GM21390 (cell line): ENCODE measurements at regions not wholly inside any gene's neighbourhood (a gene's known extent, or its start where the extent isn't known, plus 50 kb on each side); places are given as distances from the start of the nearest gene placed in this dataset.

Source experiments
- ATAC-seq: cut with Tn5 transposase; IDR thresholded peaks from one replicate; pipeline ENCODE4 v1.9.1; 2021; ENCODE audit not compliant: unreplicated experiment

- no peak for ATAC-seq
These were observed 264.9 kb downstream of the HIVEP2 start for GRCh38 chr6:142679907-142680700.

GRCh38 chr6:142681099-142681498 lies 263.9 kb downstream of the HIVEP2 start:
- ATAC-seq: no peak

- no peak for ATAC-seq
These were observed 262.0 kb downstream of the HIVEP2 start for GRCh38 chr6:142682985-142683384.

GRCh38 chr6:142683714-142684141 lies 261.2 kb downstream of the HIVEP2 start:
- ATAC-seq: no peak

GRCh38 chr6:142684371-142684770 lies 260.6 kb downstream of the HIVEP2 start:
- no peak for ATAC-seq

GRCh38 chr6:142685852-142686506 lies 259.0 kb downstream of the HIVEP2 start:
- ATAC-seq: no peak

- no peak for ATAC-seq
These were observed 258.5 kb downstream of the HIVEP2 start for GRCh38 chr6:142686507-142686887.

GRCh38 chr6:142692942-142693341 lies 252.0 kb downstream of the HIVEP2 start:
- peak; percentile 79 for ATAC-seq

- ATAC-seq: no peak
These were observed 251.5 kb downstream of the HIVEP2 start for GRCh38 chr6:142693441-142693840.

GRCh38 chr6:142694054-142694453 lies 250.9 kb downstream of the HIVEP2 start:
- no peak for ATAC-seq

GRCh38 chr6:142695016-142695415 lies 250.0 kb downstream of the HIVEP2 start:
- ATAC-seq: no peak

- ATAC-seq: no peak
These were observed 248.6 kb downstream of the HIVEP2 start for GRCh38 chr6:142696123-142697000.

GRCh38 chr6:142697001-142697335 lies 248.0 kb downstream of the HIVEP2 start:
- no peak for ATAC-seq

- ATAC-seq: no peak
These were observed 247.1 kb downstream of the HIVEP2 start for GRCh38 chr6:142697922-142698321.

GRCh38 chr6:142698751-142699150 lies 246.2 kb downstream of the HIVEP2 start:
- no peak for ATAC-seq

GRCh38 chr6:142699391-142699790 lies 245.6 kb downstream of the HIVEP2 start:
- no peak for ATAC-seq

- peak; percentile 50 for ATAC-seq
These were observed 244.9 kb downstream of the HIVEP2 start for GRCh38 chr6:142700032-142700431.

GRCh38 chr6:142700671-142701312 lies 244.2 kb downstream of the HIVEP2 start:
- ATAC-seq: no peak
